SU-DHL-6 (cell line): ENCODE measurements at regions not wholly inside any gene's neighbourhood (a gene's known extent, or its start where the extent isn't known, plus 50 kb on each side); places are given as distances from the start of the nearest gene placed in this dataset.

Source experiments
- CTCF ChIP-seq: fragments of 200-600 bp; sonication (generic); IDR thresholded peaks from one replicate; pipeline ENCODE4 v1.5.1; 2017; ENCODE audit warnings: antibody characterized with exemption, mild to moderate bottlenecking, low read length, moderate library complexity; ENCODE audit not compliant: insufficient read depth, poor library complexity, severe bottlenecking
- EZH2phosphoT487 ChIP-seq: fragments of 200-600 bp; sonication (generic), shearing (Covaris generic); conservative IDR thresholded peaks from 2 replicates; pipeline ENCODE4 v1.6.1; 2018; ENCODE audit warnings: mild to moderate bottlenecking, antibody characterized with exemption, low read length, moderate library complexity, mixed read lengths

GRCh38 chr13:59607780-59608233 lies 555.9 kb downstream of the DIAPH3 start:
- TF ChIP-seq CTCF = no peak
- no peak for TF ChIP-seq EZH2phosphoT487
